Adrenal gland (tissue), 5 donors: ENCODE measurements at regions not wholly inside any gene's neighbourhood (a gene's known extent, or its start where the extent isn't known, plus 50 kb on each side); places are given as distances from the start of the nearest gene placed in this dataset.

Experiments used
- CTCF ChIP-seq, 6 experiments: fragments of 450-650 bp in 4 of 6; fragments of 200-600 bp in 2 of 6; sonication (generic) in 1 of 6; IDR thresholded peaks; 1 replicate in 5 of 6; 2 replicates in 1 of 6; pipeline versions ENCODE4 v1.5.1 to v1.8.0; 2016 to 2021; ENCODE audit warnings: antibody characterized with exemption in 6 of 6, mild to moderate bottlenecking in 2 of 6, moderate library complexity in 1 of 6
- POLR2A ChIP-seq, 2 donors: fragments of 450-650 bp; IDR thresholded peaks; one replicate each; pipeline ENCODE4 v1.6.1; 2017; ENCODE audit warnings: antibody characterized with exemption in 2 of 2, mild to moderate bottlenecking in 2 of 2, moderate library complexity in 1 of 2
- donor health status: DM: no; HTN: no; CAD: no.

- TF ChIP-seq CTCF (IDR thresholded peaks at IDR 0.05) (no peak), POLR2A (IDR thresholded peaks at IDR 0.05) (no peak)
Observed at GRCh38 chr13:33541962-33542308, 256.4 kb upstream of the STARD13 start.
